GM12875 (cell line): ENCODE measurements at regions not wholly inside any gene's neighbourhood (a gene's known extent, or its start where the extent isn't known, plus 50 kb on each side); places are given as distances from the start of the nearest gene placed in this dataset.

ENCODE experiments used
- H3K4me3 ChIP-seq: one replicate; pipeline ENCODE4 v1.5.1; 2011; ENCODE audit warnings: low read depth, low read length, control low read depth
- TF ChIP-seq, protein P1 (sequence below): IDR thresholded peaks from 2 replicates; pipeline ENCODE4 v1.5.1; 2011; ENCODE audit warnings: low read depth, mild to moderate bottlenecking, control low read depth, inconsistent platforms, low read length, moderate library complexity, borderline replicate concordance; ENCODE audit not compliant: insufficient read depth

DNA sequence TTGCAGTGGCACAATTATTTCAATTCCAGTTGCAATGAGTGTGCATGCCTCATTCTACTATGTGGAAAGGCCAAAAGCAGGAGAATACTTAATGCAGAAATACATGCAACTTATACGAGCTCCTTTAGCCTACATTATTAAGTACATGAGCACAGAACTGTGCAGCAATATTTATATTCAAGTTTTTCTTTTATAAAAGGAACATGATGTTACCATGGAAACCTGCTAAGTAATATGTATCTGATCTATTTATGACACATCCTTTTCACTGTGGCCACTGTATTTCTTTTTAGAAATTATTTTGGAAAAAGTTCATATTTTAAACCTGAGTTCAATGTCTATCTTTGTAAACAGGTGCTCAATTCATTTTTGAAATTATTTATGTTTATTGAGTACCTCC is 88.9 kb downstream of the ELAPOR2 start:
- H3K4me3 ChIP-seq, result no peak overlapping the region
- TF ChIP-seq, protein P1, sequence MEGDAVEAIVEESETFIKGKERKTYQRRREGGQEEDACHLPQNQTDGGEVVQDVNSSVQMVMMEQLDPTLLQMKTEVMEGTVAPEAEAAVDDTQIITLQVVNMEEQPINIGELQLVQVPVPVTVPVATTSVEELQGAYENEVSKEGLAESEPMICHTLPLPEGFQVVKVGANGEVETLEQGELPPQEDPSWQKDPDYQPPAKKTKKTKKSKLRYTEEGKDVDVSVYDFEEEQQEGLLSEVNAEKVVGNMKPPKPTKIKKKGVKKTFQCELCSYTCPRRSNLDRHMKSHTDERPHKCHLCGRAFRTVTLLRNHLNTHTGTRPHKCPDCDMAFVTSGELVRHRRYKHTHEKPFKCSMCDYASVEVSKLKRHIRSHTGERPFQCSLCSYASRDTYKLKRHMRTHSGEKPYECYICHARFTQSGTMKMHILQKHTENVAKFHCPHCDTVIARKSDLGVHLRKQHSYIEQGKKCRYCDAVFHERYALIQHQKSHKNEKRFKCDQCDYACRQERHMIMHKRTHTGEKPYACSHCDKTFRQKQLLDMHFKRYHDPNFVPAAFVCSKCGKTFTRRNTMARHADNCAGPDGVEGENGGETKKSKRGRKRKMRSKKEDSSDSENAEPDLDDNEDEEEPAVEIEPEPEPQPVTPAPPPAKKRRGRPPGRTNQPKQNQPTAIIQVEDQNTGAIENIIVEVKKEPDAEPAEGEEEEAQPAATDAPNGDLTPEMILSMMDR, result no peak

DNA sequence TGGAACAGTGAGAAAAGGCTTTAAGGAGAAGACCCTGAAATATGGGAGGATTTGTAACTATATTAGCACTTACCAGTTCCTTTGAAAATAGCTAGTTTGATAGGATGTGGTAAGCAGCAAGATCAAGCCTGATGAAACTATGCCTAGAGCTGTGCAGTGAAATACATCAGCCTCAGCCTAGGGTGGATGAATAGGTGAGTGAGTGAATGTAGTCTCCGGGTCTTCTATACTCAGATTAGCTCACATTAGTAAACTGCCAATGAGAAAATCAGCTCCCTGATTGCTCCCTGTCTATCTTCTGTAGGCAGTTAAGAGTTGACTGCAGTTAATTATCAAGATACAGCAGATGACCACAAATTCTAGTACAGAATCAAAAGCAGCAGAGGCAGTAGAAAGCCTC is 89.6 kb downstream of the ELAPOR2 start:
- TF ChIP-seq, protein P1, result no peak
- no peak overlapping the region for H3K4me3 ChIP-seq

DNA sequence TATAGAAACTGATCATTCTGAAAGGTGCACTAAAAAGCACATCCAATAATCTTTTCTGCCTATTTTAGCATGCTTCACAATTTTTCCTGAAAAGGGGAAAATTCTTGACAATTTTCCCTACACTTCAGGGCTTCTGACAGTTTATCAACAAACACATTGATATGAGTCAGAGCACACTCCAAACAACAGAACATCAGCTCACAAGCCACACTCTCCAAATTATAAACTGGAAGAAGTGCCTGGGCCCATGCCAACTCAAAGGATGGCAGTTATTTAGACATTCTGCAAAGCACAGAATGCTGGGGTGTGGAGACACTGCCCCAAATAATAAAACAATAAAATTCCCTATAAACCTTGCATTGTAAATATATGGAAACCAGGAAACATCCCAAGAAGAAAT is 90.8 kb downstream of the ELAPOR2 start:
- TF ChIP-seq, protein P1, result no peak
- no peak overlapping the region for H3K4me3 ChIP-seq

DNA sequence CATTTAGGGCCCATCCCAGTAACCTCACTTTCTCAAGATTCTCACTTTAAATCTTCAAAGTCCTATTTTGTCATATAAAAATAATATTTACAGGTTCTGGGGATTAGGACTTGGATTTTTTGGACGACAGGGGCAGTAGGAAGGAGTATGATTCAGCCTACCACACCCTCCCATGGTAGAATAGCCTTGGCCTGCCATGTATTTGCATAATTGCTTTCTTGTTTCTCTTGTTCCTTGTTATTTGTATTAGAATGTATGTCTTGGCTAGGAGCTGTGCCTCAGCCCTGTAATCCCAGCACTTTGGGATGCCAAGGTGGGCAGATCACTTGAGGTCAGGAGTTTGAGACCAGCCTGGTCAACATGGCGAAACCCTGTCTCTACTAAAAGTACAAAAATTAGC is 92.5 kb downstream of the ELAPOR2 start:
- TF ChIP-seq, protein P1, result no peak
- H3K4me3 ChIP-seq, result no peak overlapping the region

DNA sequence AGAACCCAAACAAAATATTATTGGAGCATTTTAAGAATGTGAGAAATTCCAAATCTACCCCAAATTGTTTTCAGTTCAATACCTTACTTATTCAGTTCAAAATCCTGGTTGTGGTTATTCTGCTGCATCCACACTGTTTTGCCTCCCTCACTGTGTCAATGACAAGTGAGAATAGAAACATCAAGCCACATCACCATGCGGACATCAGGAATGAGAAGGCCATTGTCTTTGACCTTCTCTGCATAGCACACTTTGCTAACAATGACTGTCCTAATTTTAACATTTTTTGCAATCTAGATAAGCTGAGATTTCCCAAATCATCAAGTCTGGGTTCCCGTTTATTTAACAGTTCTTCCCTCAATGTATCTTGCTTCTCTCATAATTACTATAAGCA is 93.7 kb downstream of the ELAPOR2 start:
- TF ChIP-seq, protein P1, result no peak

DNA sequence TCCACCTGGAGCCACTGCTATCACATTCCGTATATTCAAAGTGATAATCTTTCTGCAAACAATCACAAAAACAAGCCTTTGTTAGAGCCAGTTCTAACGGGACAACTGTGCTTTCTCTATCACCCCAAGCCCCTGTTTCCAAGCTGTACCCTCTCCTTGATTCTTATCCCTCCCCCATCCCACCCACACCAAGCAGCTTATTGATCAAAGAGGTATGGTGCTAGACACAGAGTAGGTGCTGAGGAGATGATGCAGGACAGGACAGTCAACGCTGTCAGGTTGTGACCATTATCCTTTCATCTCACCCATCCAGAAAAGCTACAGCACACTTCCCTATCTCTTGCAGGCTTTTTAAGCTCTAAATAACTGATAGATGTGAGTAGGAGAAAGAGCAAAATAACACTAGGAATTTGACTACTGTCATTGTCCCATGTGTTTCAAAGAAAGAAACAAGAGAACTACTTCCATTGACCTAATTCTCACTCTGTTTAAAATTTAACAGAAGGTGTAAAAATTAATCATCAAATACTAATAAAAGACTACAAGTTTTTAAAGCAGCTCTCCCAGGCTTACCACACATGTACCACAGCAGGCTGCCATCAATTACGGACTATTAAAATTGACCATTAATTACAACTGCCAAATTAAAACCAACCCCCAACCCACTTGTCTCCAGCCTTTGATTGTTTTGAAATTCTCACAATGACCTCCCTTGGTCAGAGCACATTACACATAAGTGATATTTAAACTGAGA is 94.3 kb downstream of the ELAPOR2 start:
- H3K4me3 ChIP-seq, result no peak overlapping the region
- TF ChIP-seq, protein P1, result no peak

More for the DNA sequence above, 93.7 kb downstream of the ELAPOR2 start:
- H3K4me3 ChIP-seq, result no peak overlapping the region

DNA sequence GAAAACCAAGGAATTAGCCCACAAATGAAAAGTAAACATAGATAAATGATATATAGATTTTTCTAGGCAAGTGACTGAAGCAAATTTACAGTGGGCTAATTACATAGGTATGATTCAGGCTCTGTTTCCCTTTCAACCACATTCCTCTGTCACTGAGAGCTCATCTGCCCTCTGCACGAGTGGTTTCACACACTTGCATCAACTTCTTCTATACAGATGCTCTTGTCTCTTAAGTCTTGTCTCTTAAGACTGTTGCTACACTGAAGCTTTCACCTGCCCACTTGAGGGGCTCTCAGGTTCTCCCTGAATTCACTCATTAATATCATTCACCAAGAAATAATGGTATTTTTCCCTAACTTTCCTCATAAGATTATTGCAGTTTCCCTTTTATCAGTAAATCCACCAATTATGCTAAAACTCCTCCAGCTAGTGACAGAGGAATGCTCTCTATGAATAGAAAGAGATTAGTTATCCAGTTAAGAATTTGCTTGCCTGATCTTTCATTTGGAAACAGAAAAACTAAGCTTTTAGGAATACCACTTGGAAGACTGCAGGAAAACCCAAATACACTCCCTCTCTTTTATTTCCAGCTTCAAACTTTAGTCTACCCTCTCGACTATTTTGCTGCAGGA is 95.7 kb downstream of the ELAPOR2 start:
- TF ChIP-seq, protein P1, result no peak
- H3K4me3 ChIP-seq, result no peak overlapping the region
